Kidney tubule cell (primary cell): ENCODE measurements at regions not wholly inside any gene's neighbourhood (a gene's known extent, or its start where the extent isn't known, plus 50 kb on each side); places are given as distances from the start of the nearest gene placed in this dataset.
"Not testable (repeated sequence)": the region's sequence is repeated elsewhere in the genome, so short reads cannot be mapped to it uniquely, and the experiment has no call there.

Source experiments
- DNase-seq: peaks from one replicate; pipeline ENCODE4 v3.0.0-alpha.2; 2018; ENCODE audit warnings: low spot score

GRCh38 chr2:186991766-186992417 lies 142.9 kb upstream of the ZSWIM2 start:
- DNase-seq: no peak

- no peak for DNase-seq
Measured at GRCh38 chr2:186984966-186985365, 136.0 kb upstream of the ZSWIM2 start.

- DNase-seq: no peak
Measured at GRCh38 chr2:186984481-186984880, 135.5 kb upstream of the ZSWIM2 start.

GRCh38 chr2:186980787-186981550 lies 132.0 kb upstream of the ZSWIM2 start:
- DNase-seq: no peak

- no peak for DNase-seq
Measured at GRCh38 chr2:186980117-186980442, 131.1 kb upstream of the ZSWIM2 start.

- no peak for DNase-seq
Measured at GRCh38 chr2:186979439-186980116, 130.6 kb upstream of the ZSWIM2 start.

GRCh38 chr2:186977433-186978045 lies 128.6 kb upstream of the ZSWIM2 start:
- no peak for DNase-seq

- DNase-seq: no peak
Measured at GRCh38 chr2:186976329-186976728, 127.4 kb upstream of the ZSWIM2 start.

- DNase-seq: no peak
Measured at GRCh38 chr2:186972281-186972970, 123.5 kb upstream of the ZSWIM2 start.

- DNase-seq: no peak
Measured at GRCh38 chr2:186968277-186968676, 119.3 kb upstream of the ZSWIM2 start.

GRCh38 chr2:186966015-186966414 lies 117.0 kb upstream of the ZSWIM2 start:
- DNase-seq: no peak

- no peak for DNase-seq
Measured at GRCh38 chr2:186962085-186962747, 113.2 kb upstream of the ZSWIM2 start.

- DNase-seq: not testable (repeated sequence)
Measured at GRCh38 chr2:186960241-186960640, 111.3 kb upstream of the ZSWIM2 start.

GRCh38 chr2:186959486-186959885 lies 110.5 kb upstream of the ZSWIM2 start:
- DNase-seq: no peak

GRCh38 chr2:186950694-186951093 lies 101.7 kb upstream of the ZSWIM2 start:
- peak; percentile 39 for DNase-seq

- no peak for DNase-seq
Measured at GRCh38 chr2:186949726-186950256, 100.8 kb upstream of the ZSWIM2 start.

- no peak for DNase-seq
Measured at GRCh38 chr2:186947516-186947915, 98.5 kb upstream of the ZSWIM2 start.

- no peak for DNase-seq
Measured at GRCh38 chr2:186946896-186947467, 98.0 kb upstream of the ZSWIM2 start.

- no peak for DNase-seq
Measured at GRCh38 chr2:186941853-186942252, 92.9 kb upstream of the ZSWIM2 start.

GRCh38 chr2:186940463-186940862 lies 91.5 kb upstream of the ZSWIM2 start:
- DNase-seq: no peak

- DNase-seq: no peak
Measured at GRCh38 chr2:186934420-186934819, 85.5 kb upstream of the ZSWIM2 start.
